Mesenchymal stem cell (in vitro differentiated cells and primary cell): ENCODE measurements at regions not wholly inside any gene's neighbourhood (a gene's known extent, or its start where the extent isn't known, plus 50 kb on each side); places are given as distances from the start of the nearest gene placed in this dataset.

Source experiments
- DNase-seq: peaks from one replicate; pipeline ENCODE4 v3.0.0-alpha.2; 2013
- H2AFZ ChIP-seq: one replicate; pipeline ENCODE4 v1.6.1; 2013; ENCODE audit warnings: low read depth, mild to moderate bottlenecking, control low read depth, inconsistent platforms, low read length, moderate library complexity
- H2AK5ac ChIP-seq: 2 replicates; pipeline ENCODE4 v1.6.1; 2013; ENCODE audit warnings: low read length, moderate library complexity, mild to moderate bottlenecking, inconsistent platforms; ENCODE audit not compliant: severe bottlenecking
- H2BK120ac ChIP-seq: one replicate; pipeline ENCODE4 v1.6.1; 2013; ENCODE audit warnings: low read depth, mild to moderate bottlenecking, inconsistent platforms, low read length, moderate library complexity
- H2BK12ac ChIP-seq, 2 experiments: one replicate each; pipeline ENCODE4 v1.6.1; 2013; ENCODE audit warnings: inconsistent platforms in 2 of 2, low read length in 2 of 2, mild to moderate bottlenecking in 2 of 2, moderate library complexity in 2 of 2, control low read depth in 1 of 2
- H2BK15ac ChIP-seq: one replicate; pipeline ENCODE4 v1.6.1; 2013; ENCODE audit warnings: mild to moderate bottlenecking, low read depth, inconsistent platforms; ENCODE audit not compliant: poor library complexity, severe bottlenecking
- H2BK5ac ChIP-seq: 2 replicates; pipeline ENCODE4 v1.6.1; 2013; ENCODE audit warnings: low read depth, mild to moderate bottlenecking, low read length, control low read depth, inconsistent platforms; ENCODE audit not compliant: poor library complexity, severe bottlenecking
- H3K14ac ChIP-seq, 2 experiments: one replicate each; pipeline ENCODE4 v1.6.1; 2013; ENCODE audit warnings: inconsistent platforms in 2 of 2, low read length in 2 of 2, control low read depth in 1 of 2, mild to moderate bottlenecking in 1 of 2, moderate library complexity in 1 of 2
- H3K18ac ChIP-seq, 2 experiments: one replicate each; pipeline ENCODE4 v1.6.1; 2013; ENCODE audit warnings: inconsistent platforms in 2 of 2, low read length in 2 of 2, control low read depth in 1 of 2, low read depth in 1 of 2, mild to moderate bottlenecking in 1 of 2
- H3K23ac ChIP-seq, 2 experiments: one replicate each; pipeline ENCODE4 v1.6.1; 2013; ENCODE audit warnings: inconsistent platforms in 2 of 2, low read length in 2 of 2, mild to moderate bottlenecking in 2 of 2, moderate library complexity in 2 of 2, control low read depth in 1 of 2
- H3K27ac ChIP-seq: 2 replicates; pipeline ENCODE4 v1.5.1; 2013; ENCODE audit warnings: mild to moderate bottlenecking, moderate library complexity, low read length, control low read depth, inconsistent platforms; ENCODE audit not compliant: poor library complexity, severe bottlenecking
- H3K27me3 ChIP-seq, 2 experiments: 2 replicates each; pipeline versions ENCODE4 v1.6.1 to v1.7.0; 2013; ENCODE audit warnings: low read length in 2 of 2, mild to moderate bottlenecking in 2 of 2, moderate library complexity in 2 of 2, control low read depth in 1 of 2, inconsistent platforms in 1 of 2; ENCODE audit not compliant: control insufficient read depth in 1 of 2, insufficient read depth in 1 of 2
- H3K36me3 ChIP-seq, 2 experiments: 2 replicates each; pipeline versions ENCODE4 v1.6.1 to v1.7.0; 2013; ENCODE audit warnings: low read length in 2 of 2, control low read depth in 1 of 2, inconsistent platforms in 1 of 2, low read depth in 1 of 2, mild to moderate bottlenecking in 1 of 2; ENCODE audit not compliant: insufficient read depth in 2 of 2, control insufficient read depth in 1 of 2
- H3K4ac ChIP-seq, 2 experiments: one replicate each; pipeline ENCODE4 v1.6.1; 2013; ENCODE audit warnings: inconsistent platforms in 2 of 2, low read length in 2 of 2, mild to moderate bottlenecking in 2 of 2, moderate library complexity in 2 of 2, control low read depth in 1 of 2, low read depth in 1 of 2
- H3K4me1 ChIP-seq: 2 replicates; pipeline ENCODE4 v1.6.1; 2013; ENCODE audit warnings: low read depth, low read length, control low read depth; ENCODE audit not compliant: control insufficient read depth, insufficient read depth
- H3K4me2 ChIP-seq: 2 replicates; pipeline ENCODE4 v1.6.1; 2013; ENCODE audit warnings: low read length, mild to moderate bottlenecking, inconsistent platforms; ENCODE audit not compliant: poor library complexity, severe bottlenecking
- H3K4me3 ChIP-seq, 2 experiments: 2 replicates each; pipeline versions ENCODE4 v1.5.1 to v1.7.0; 2013; ENCODE audit warnings: low read length in 2 of 2, mild to moderate bottlenecking in 2 of 2, control low read depth in 1 of 2, low read depth in 1 of 2; ENCODE audit not compliant: insufficient read depth in 1 of 2
- H3K79me1 ChIP-seq: replicated peaks from 2 replicates; pipeline ENCODE4 v1.6.1; 2013; ENCODE audit warnings: mild to moderate bottlenecking, control low read depth, low read length, inconsistent platforms; ENCODE audit not compliant: poor library complexity, severe bottlenecking
- H3K9ac ChIP-seq: 2 replicates; pipeline ENCODE4 v1.7.0; 2013; ENCODE audit warnings: mild to moderate bottlenecking, low read length, moderate library complexity
- H3K9me3 ChIP-seq: 2 replicates; pipeline ENCODE4 v1.7.0; 2013; ENCODE audit warnings: mild to moderate bottlenecking, low read length; ENCODE audit not compliant: control insufficient read depth
- H4K8ac ChIP-seq: one replicate; pipeline ENCODE4 v1.6.1; 2013; ENCODE audit warnings: inconsistent platforms, mild to moderate bottlenecking, low read length, moderate library complexity
- H4K91ac ChIP-seq: one replicate; pipeline ENCODE4 v1.6.1; 2013; ENCODE audit warnings: mild to moderate bottlenecking, low read length, inconsistent platforms
- WGBS: methylation state at CpG from one replicate; pipeline ENCODE4 v1.1.7; 2013; ENCODE audit warnings: mixed read lengths; 5-methylcytosine and 5-hydroxymethylcytosine counted together

DNA sequence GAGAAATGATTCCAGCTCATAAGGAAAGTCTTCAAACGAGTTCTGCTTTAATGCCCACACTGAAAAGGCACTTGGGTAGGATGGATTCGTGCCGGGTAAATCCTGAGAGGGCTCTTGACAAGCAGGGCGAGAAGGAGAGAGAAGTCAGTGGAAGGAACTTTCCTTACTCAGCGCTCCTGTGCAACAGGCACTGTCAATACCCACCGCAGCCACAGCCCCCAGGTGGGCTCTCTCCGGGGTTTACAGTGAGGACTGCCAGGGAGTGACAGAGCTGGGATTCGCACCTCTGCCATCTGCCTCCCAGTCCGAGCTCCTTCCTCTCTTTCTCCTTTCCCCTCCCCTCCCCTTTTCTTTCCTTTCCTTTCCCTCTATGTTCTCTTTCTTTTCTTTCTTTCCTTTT is 118.7 kb downstream of the BEGAIN start:
- H3K18ac ChIP-seq: no peak overlapping the region
- H3K14ac ChIP-seq: no peak overlapping the region
- no peak overlapping the region for H2BK5ac ChIP-seq
- DNase-seq: no peak
- no peak overlapping the region for H3K4ac ChIP-seq
- no peaks in the 10 kb centered on the region for H3K27me3 ChIP-seq
- H4K91ac ChIP-seq: no peak overlapping the region
- no peak overlapping the region for H3K4me3 ChIP-seq
- H2BK15ac ChIP-seq: no peak overlapping the region
- H2AK5ac ChIP-seq: no peak overlapping the region
- H2BK120ac ChIP-seq: no peak overlapping the region
- no peak overlapping the region for H3K27ac ChIP-seq
- peaks cover 16% of the 10 kb centered on the region for H3K4me1 ChIP-seq
- H4K8ac ChIP-seq: no peak overlapping the region
- WGBS: 82% methylated on average over 9 of the region's 9 CpGs
- peaks cover 0 to 37% of the 10 kb centered on the region in 2 experiments for H3K36me3 ChIP-seq
- H3K79me1 ChIP-seq: peaks cover 17% of the 10 kb centered on the region
- no peak overlapping the region for H2BK12ac ChIP-seq
- H3K9me3 ChIP-seq: no peaks in the 10 kb centered on the region
- no peak overlapping the region for H3K9ac ChIP-seq
- no peak overlapping the region for H3K23ac ChIP-seq
- H2AFZ ChIP-seq: no peak overlapping the region
- H3K4me2 ChIP-seq: no peak overlapping the region

DNA sequence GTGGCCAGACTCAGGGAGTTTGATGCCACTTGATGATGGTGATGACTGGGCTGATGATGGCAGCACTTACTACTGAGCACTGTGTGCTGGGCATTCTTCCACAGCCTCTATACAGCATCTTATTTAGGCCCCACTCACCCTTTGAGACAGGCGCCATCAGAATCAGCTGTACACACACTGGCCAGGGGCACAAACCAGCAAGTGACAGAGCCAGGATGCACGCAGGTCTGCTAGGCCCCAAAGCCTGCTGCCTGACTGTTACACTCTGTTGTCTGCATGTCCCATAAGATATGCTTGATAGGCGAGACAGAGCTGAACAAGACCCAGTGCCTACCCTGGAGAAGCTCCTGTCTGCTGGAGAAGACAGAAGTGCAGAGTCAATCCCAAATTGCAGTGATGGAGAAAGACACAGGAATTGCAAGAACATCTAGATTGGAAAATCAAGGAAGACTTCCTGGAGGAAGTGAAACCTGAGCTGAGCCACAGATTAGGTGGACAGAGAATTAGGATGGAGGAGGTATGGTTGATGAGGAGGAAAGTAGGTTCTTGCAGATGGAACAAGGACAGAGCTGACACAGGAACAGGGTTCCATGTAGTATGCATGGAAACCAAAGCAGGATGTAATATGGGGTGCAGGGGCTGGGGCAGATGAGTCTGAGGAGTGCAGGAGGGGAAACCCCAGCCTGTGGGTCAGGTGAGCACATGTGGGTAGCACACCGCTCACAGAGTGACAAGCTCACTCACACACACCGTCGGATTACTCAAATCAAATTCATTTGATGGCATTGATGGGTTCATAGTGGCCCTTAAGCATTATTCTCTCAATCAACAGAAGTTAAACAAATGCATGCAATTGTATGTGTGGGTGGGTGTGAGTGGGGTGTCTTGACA is 117.3 kb downstream of the BEGAIN start:
- Histone ChIP-seq H3K9ac (no peak overlapping the region), H3K79me1 (peaks cover 24% of the 10 kb centered on the region), H3K27me3 (no peaks in the 10 kb centered on the region), H2AFZ (no peak overlapping the region), H3K4me2 (no peak overlapping the region), H2BK15ac (no peak overlapping the region), H3K4ac (no peak overlapping the region), H3K18ac (no peak overlapping the region), H3K36me3 (peaks cover 0 to 37% of the 10 kb centered on the region in 2 experiments), H2BK12ac (no peak overlapping the region), H2BK120ac (no peak overlapping the region), H4K91ac (no peak overlapping the region), H4K8ac (no peak overlapping the region), H3K27ac (no peak overlapping the region), H2AK5ac (no peak overlapping the region), H3K14ac (no peak overlapping the region), H3K4me1 (peaks cover 18% of the 10 kb centered on the region), H3K4me3 (no peak overlapping the region), H2BK5ac (no peak overlapping the region), H3K23ac (no peak overlapping the region), H3K9me3 (no peaks in the 10 kb centered on the region)
- WGBS: 94% methylated on average over 6 of the region's 6 CpGs
- no peak for DNase-seq

DNA sequence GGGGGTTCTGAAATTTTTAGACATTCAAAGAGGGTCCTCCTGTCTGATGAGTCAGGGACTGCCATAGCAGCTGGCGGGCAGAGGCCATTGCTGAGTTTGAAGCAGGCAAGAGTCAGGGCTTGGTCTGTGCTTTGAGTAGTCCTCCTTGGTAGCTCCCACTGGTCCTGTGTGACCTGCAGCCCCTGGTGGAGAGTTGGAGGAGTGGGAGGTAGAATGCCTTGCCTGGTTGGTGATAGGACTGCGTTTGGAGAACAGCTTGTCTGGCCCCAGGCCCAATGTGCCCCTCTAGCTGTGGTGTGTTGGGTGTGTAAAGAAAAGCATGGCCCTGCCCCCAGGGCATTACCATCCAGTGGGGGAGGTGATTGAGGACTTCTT is 116.7 kb downstream of the BEGAIN start:
- H4K91ac ChIP-seq: no peak overlapping the region
- no peak for DNase-seq
- no peak overlapping the region for H2BK15ac ChIP-seq
- peaks cover 18% of the 10 kb centered on the region for H3K4me1 ChIP-seq
- H2BK5ac ChIP-seq: no peak overlapping the region
- no peak overlapping the region for H2BK120ac ChIP-seq
- no peak overlapping the region for H4K8ac ChIP-seq
- no peak overlapping the region for H3K4ac ChIP-seq
- no peak overlapping the region for H2AFZ ChIP-seq
- no peak overlapping the region for H3K4me2 ChIP-seq
- H3K4me3 ChIP-seq: no peak overlapping the region
- peaks cover 24% of the 10 kb centered on the region for H3K79me1 ChIP-seq
- H3K23ac ChIP-seq: no peak overlapping the region
- WGBS: 100% methylated on average over 2 of the region's 2 CpGs
- H3K18ac ChIP-seq: no peak overlapping the region
- H3K36me3 ChIP-seq: peaks cover 0 to 37% of the 10 kb centered on the region in 2 experiments
- H2AK5ac ChIP-seq: no peak overlapping the region
- no peaks in the 10 kb centered on the region for H3K9me3 ChIP-seq
- H3K9ac ChIP-seq: no peak overlapping the region
- H3K14ac ChIP-seq: no peak overlapping the region
- no peaks in the 10 kb centered on the region for H3K27me3 ChIP-seq
- no peak overlapping the region for H3K27ac ChIP-seq
- H2BK12ac ChIP-seq: no peak overlapping the region

DNA sequence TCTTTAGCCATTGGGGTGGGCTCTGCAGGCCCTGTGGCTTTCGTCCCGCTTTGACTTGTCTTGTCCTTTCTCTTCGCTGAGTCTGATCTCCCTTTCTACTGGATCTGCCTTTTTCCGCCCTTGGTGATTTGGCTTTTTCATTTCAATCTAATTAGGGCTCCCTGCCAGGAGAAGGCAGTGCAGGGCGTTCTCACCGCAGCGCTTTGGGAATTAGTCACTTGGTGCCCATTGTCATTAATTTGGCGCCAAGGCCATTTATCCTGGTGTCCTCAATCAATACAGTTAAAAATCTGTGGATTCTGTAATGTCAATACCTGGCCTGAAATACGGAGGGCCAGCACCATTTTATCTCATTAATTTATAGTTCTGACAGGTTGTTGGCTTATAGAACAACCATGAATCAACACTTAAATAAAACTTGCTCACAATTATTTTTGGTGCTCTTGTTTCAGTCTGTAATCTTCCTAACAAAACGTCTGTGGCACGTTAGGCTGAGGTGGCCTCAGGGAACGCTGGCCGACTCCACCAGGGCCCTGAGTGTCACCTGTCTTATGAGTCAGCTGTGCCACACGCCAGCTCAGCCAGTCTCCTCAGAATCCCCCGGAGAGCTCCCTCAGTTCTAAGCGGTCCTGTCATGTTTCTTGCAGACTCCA is 115.7 kb downstream of the BEGAIN start:
- Histone ChIP-seq H4K91ac (no peak overlapping the region), H3K4me2 (no peak overlapping the region), H3K79me1 (peaks cover 22% of the 10 kb centered on the region), H3K27me3 (no peaks in the 10 kb centered on the region), H3K23ac (no peak overlapping the region), H3K27ac (no peak overlapping the region), H2AFZ (no peak overlapping the region), H3K18ac (no peak overlapping the region), H3K4me3 (no peak overlapping the region), H3K36me3 (peaks cover 0 to 34% of the 10 kb centered on the region in 2 experiments), H3K9me3 (no peaks in the 10 kb centered on the region), H3K4ac (no peak overlapping the region), H2AK5ac (no peak overlapping the region), H2BK15ac (no peak overlapping the region), H2BK12ac (no peak overlapping the region), H3K14ac (no peak overlapping the region), H2BK5ac (no peak overlapping the region), H3K4me1 (peaks cover 22% of the 10 kb centered on the region), H4K8ac (no peak overlapping the region), H3K9ac (no peak overlapping the region), H2BK120ac (no peak overlapping the region)
- 84% methylated on average over 15 of the region's 16 CpGs for WGBS
- DNase-seq: no peak
